ENCODE measurements at regions not wholly inside any gene's neighbourhood (a gene's known extent, or its start where the extent isn't known, plus 50 kb on each side); places are given as distances from the start of the nearest gene placed in this dataset.

GRCh38 chr13:19070398-19070735 lies 111.3 kb downstream of the TUBA3C start:
- TF ChIP-seq CTCF (IDR thresholded peaks at IDR 0.05) (no peak), POLR2A (IDR thresholded peaks at IDR 0.05) (no peak), EP300 (IDR thresholded peaks at IDR 0.05) (no peak), POLR2AphosphoS5 (IDR thresholded peaks at IDR 0.05) (no peak)
- WGBS: 74% methylated on average over 5 of the region's 6 CpGs

GRCh38 chr13:19069684-19070397 lies 111.8 kb downstream of the TUBA3C start:
- no peaks in the 10 kb centered on the region for H3K27me3 ChIP-seq
- peaks cover 14% of the 10 kb centered on the region for H3K9me3 ChIP-seq
- DNase-seq (ENCODE audit: low spot score in 2 of 2): no peak
- no peak overlapping the region for H3K4me3 ChIP-seq
- no peaks in the 10 kb centered on the region for H3K36me3 ChIP-seq
- H3K27ac ChIP-seq: no peak overlapping the region
- H3K4me1 ChIP-seq: no peaks in the 10 kb centered on the region
- 65% methylated on average over 5 of the region's 5 CpGs for WGBS
- TF ChIP-seq POLR2AphosphoS5 (IDR thresholded peaks at IDR 0.05) (no peak), EP300 (IDR thresholded peaks at IDR 0.05) (no peak), CTCF (IDR thresholded peaks at IDR 0.05) (no peak), POLR2A (IDR thresholded peaks at IDR 0.05) (no peak)

More at GRCh38 chr13:19070398-19070735, 111.3 kb downstream of the TUBA3C start:
- no peak for DNase-seq (ENCODE audit: low spot score in 2 of 2)
- H3K27me3 ChIP-seq: no peaks in the 10 kb centered on the region
- H3K36me3 ChIP-seq: no peaks in the 10 kb centered on the region
- H3K4me3 ChIP-seq: no peak overlapping the region
- H3K9me3 ChIP-seq: peaks cover 8% of the 10 kb centered on the region
- H3K4me1 ChIP-seq: no peaks in the 10 kb centered on the region
- no peak overlapping the region for H3K27ac ChIP-seq

- no peak for DNase-seq (ENCODE audit: low spot score in 2 of 2)
- H3K4me1 ChIP-seq: no peaks in the 10 kb centered on the region
- no peaks in the 10 kb centered on the region for H3K36me3 ChIP-seq
- H3K4me3 ChIP-seq: no peak overlapping the region
- TF ChIP-seq POLR2AphosphoS5 (IDR thresholded peaks at IDR 0.05): no peak
- TF ChIP-seq CTCF (IDR thresholded peaks at IDR 0.05): no peak
- TF ChIP-seq POLR2A (IDR thresholded peaks at IDR 0.05): no peak
- TF ChIP-seq EP300 (IDR thresholded peaks at IDR 0.05): no peak
- 75% methylated on average over 2 of the region's 2 CpGs for WGBS
- H3K27me3 ChIP-seq: no peaks in the 10 kb centered on the region
- H3K27ac ChIP-seq: no peak overlapping the region
- H3K9me3 ChIP-seq: peaks cover 24% of the 10 kb centered on the region
Measured at GRCh38 chr13:19068691-19069090, 112.9 kb downstream of the TUBA3C start.

GRCh38 chr13:19067767-19068166 lies 113.9 kb downstream of the TUBA3C start:
- DNase-seq (ENCODE audit: low spot score in 2 of 2): no peak
- no peaks in the 10 kb centered on the region for H3K36me3 ChIP-seq
- TF ChIP-seq POLR2AphosphoS5 (IDR thresholded peaks at IDR 0.05) (no peak), CTCF (IDR thresholded peaks at IDR 0.05) (no peak), EP300 (IDR thresholded peaks at IDR 0.05) (no peak), POLR2A (IDR thresholded peaks at IDR 0.05) (no peak)
- no peaks in the 10 kb centered on the region for H3K4me1 ChIP-seq
- no peak overlapping the region for H3K4me3 ChIP-seq
- H3K27me3 ChIP-seq: no peaks in the 10 kb centered on the region
- H3K27ac ChIP-seq: no peak overlapping the region
- H3K9me3 ChIP-seq: peaks cover 28% of the 10 kb centered on the region
- 97% methylated on average over 2 of the region's 2 CpGs for WGBS

GRCh38 chr13:19062801-19063200 lies 118.8 kb downstream of the TUBA3C start:
- Histone ChIP-seq H3K4me3 (no peak overlapping the region), H3K9me3 (peaks cover 24% of the 10 kb centered on the region), H3K4me1 (no peaks in the 10 kb centered on the region), H3K27me3 (no peaks in the 10 kb centered on the region), H3K27ac (no peak overlapping the region), H3K36me3 (no peaks in the 10 kb centered on the region)
- no peak for TF ChIP-seq POLR2A (IDR thresholded peaks at IDR 0.05)
- no peak for TF ChIP-seq CTCF (IDR thresholded peaks at IDR 0.05)
- TF ChIP-seq EP300 (IDR thresholded peaks at IDR 0.05): no peak
- TF ChIP-seq POLR2AphosphoS5 (IDR thresholded peaks at IDR 0.05): no peak
- no peak for DNase-seq (ENCODE audit: low spot score in 2 of 2)
- 58% methylated on average over 4 of the region's 4 CpGs for WGBS
